SK-N-SH (cell line): ENCODE measurements at regions not wholly inside any gene's neighbourhood (a gene's known extent, or its start where the extent isn't known, plus 50 kb on each side); places are given as distances from the start of the nearest gene placed in this dataset.

ENCODE experiments used
- CTCF ChIA-PET: fragments of 300-600, 350-600 bp; formaldehyde crosslinking; extraction: SDS; loops from one replicate; lab custom pipeline; 2021; lab: Yijun Ruan, JAX
- POLR2A ChIA-PET: fragments of 350-600 bp; sonication (Branson Sonifier 250); formaldehyde crosslinking; extraction: SDS; loops from one replicate; lab custom pipeline; 2020; ENCODE audit warnings: antibody characterized with exemption, inconsistent platforms; lab: Yijun Ruan, JAX
- DNase-seq: peaks from one replicate; pipeline ENCODE4 v3.0.0; 2012
- H2AFZ ChIP-seq: fragments of 200-600 bp; sonication (generic); 2 replicates; pipeline ENCODE4 v1.8.1; 2016; ENCODE audit warnings: antibody characterized with exemption, mild to moderate bottlenecking, low read depth
- H3F3A ChIP-seq: fragments of 200-600 bp; sonication (generic); replicated peaks from 2 replicates; pipeline ENCODE3; 2016; ENCODE audit warnings: antibody characterized with exemption, mild to moderate bottlenecking; ENCODE audit not compliant: insufficient read depth
- H3K27ac ChIP-seq, 2 experiments: fragments of 200-500 bp in 1 of 2; fragments of 200-600 bp in 1 of 2; sonication (Bioruptor generic) in 1 of 2; sonication (generic), shearing (Covaris generic) in 1 of 2; 2 replicates each; pipeline versions ENCODE4 v1.5.1 to v1.6.1; 2014 to 2016; ENCODE audit warnings: low read depth in 2 of 2, inconsistent platforms in 1 of 2, low read length in 1 of 2, mild to moderate bottlenecking in 1 of 2, mixed read lengths in 1 of 2
- H3K27me3 ChIP-seq: fragments of 200-600 bp; sonication (generic), shearing (Covaris generic); 2 replicates; pipeline ENCODE4 v1.6.1; 2016; ENCODE audit warnings: mixed run types; ENCODE audit not compliant: insufficient read depth
- H3K36me3 ChIP-seq, 2 experiments: fragments of 200-500 bp in 1 of 2; fragments of 200-600 bp in 1 of 2; sonication (Bioruptor generic) in 1 of 2; sonication (generic) in 1 of 2; replicated peaks in 1 of 2; 2 replicates each; pipeline versions ENCODE3 to v1.5.1; 2014 to 2016; ENCODE audit warnings: low read length in 1 of 2, mild to moderate bottlenecking in 1 of 2; ENCODE audit not compliant: insufficient read depth in 2 of 2, control insufficient read depth in 1 of 2
- H3K4me1 ChIP-seq, 2 experiments: fragments of 200-500 bp in 1 of 2; fragments of 200-600 bp in 1 of 2; sonication (Bioruptor generic) in 1 of 2; sonication (generic), shearing (Covaris generic) in 1 of 2; 2 replicates each; pipeline versions ENCODE4 v1.5.1 to v1.6.1; 2014 to 2016; ENCODE audit warnings: low read depth in 1 of 2, low read length in 1 of 2, mixed run types in 1 of 2; ENCODE audit not compliant: insufficient read depth in 2 of 2, control insufficient read depth in 1 of 2
- H3K4me2 ChIP-seq: fragments of 200-600 bp; sonication (generic), shearing (Covaris generic); 2 replicates; pipeline ENCODE4 v1.6.1; 2017; ENCODE audit warnings: mixed run types
- H3K4me3 ChIP-seq, 2 experiments: fragments of 200-500 bp in 1 of 2; fragments of 200-600 bp in 1 of 2; sonication (Bioruptor generic) in 1 of 2; sonication (generic), shearing (Covaris generic) in 1 of 2; 2 replicates each; pipeline versions ENCODE4 v1.5.1 to v1.8.1; 2014 to 2016; ENCODE audit warnings: low read depth in 2 of 2, inconsistent platforms in 1 of 2, low read length in 1 of 2, mild to moderate bottlenecking in 1 of 2, mixed read lengths in 1 of 2, moderate library complexity in 1 of 2
- H3K79me2 ChIP-seq: fragments of 200-600 bp; sonication (generic); 2 replicates; pipeline ENCODE4 v1.8.1; 2017; ENCODE audit warnings: mild to moderate bottlenecking; ENCODE audit not compliant: insufficient read depth
- H3K9ac ChIP-seq: fragments of 200-600 bp; sonication (generic); 2 replicates; pipeline ENCODE4 v1.6.1; 2017; ENCODE audit warnings: mixed run types
- H3K9me2 ChIP-seq: fragments of 200-600 bp; sonication (generic); 2 replicates; pipeline ENCODE4 v1.6.1; 2017; ENCODE audit warnings: mixed run types
- H3K9me3 ChIP-seq: fragments of 200-600 bp; sonication (generic); 2 replicates; pipeline ENCODE4 v1.6.1; 2017; ENCODE audit warnings: mixed run types, mild to moderate bottlenecking, moderate library complexity
- H4K20me1 ChIP-seq: fragments of 200-600 bp; sonication (generic); 2 replicates; pipeline ENCODE4 v1.6.1; 2017; ENCODE audit warnings: mild to moderate bottlenecking, mixed run types; ENCODE audit not compliant: insufficient read depth
- CHD2 ChIP-seq: fragments of 150-350 bp; IDR thresholded peaks from 2 replicates; pipeline ENCODE4 v1.6.1; 2018; ENCODE audit warnings: low read length; ENCODE audit not compliant: partially characterized antibody
- FOXJ3 ChIP-seq: sonication (generic); formaldehyde crosslinking; IDR thresholded peaks from 2 replicates; pipeline ENCODE4 v1.5.1; 2020; ENCODE audit warnings: mild to moderate bottlenecking, missing genetic modification reagents
- GATA2 ChIP-seq: sonication (generic); formaldehyde crosslinking; IDR thresholded peaks from 2 replicates; pipeline ENCODE4 v1.5.0; 2020; ENCODE audit warnings: mild to moderate bottlenecking, missing genetic modification reagents
- JUND ChIP-seq: IDR thresholded peaks from 2 replicates; pipeline ENCODE4 v1.4.0; 2012
- MXI1 ChIP-seq: IDR thresholded peaks from 2 replicates; pipeline ENCODE4 v1.6.1; 2012; ENCODE audit warnings: mild to moderate bottlenecking, low read depth, low read length, improper control_type of control experiment
- NRF1 ChIP-seq: IDR thresholded peaks from 2 replicates; pipeline ENCODE4 v1.6.1; 2012; ENCODE audit warnings: low read depth, mild to moderate bottlenecking, low read length
- RAD21 ChIP-seq: IDR thresholded peaks from 2 replicates; pipeline ENCODE4 v1.6.1; 2012; ENCODE audit warnings: mild to moderate bottlenecking, low read length
- SIN3A ChIP-seq: IDR thresholded peaks from 2 replicates; pipeline ENCODE4 v1.6.1; 2012; ENCODE audit warnings: low read depth, mild to moderate bottlenecking, low read length, moderate library complexity, borderline replicate concordance
- YY1 ChIP-seq: IDR thresholded peaks from 2 replicates; pipeline ENCODE4 v1.4.0; 2012; ENCODE audit warnings: low read depth, mild to moderate bottlenecking
- WGBS: methylation state at CpG from one replicate; pipeline ENCODE4 v1.1.6; 2017; ENCODE audit warnings: low lambda C conversion rate; 5-methylcytosine and 5-hydroxymethylcytosine counted together
- TF ChIP-seq, protein P1 (sequence below): IDR thresholded peaks from 2 replicates; pipeline ENCODE4 v1.6.1; 2012; ENCODE audit warnings: mild to moderate bottlenecking, low read depth, low read length, moderate library complexity
- TF ChIP-seq, protein P2 (sequence below): fragments of 150-350 bp; IDR thresholded peaks from 2 replicates; pipeline ENCODE4 v1.6.1; 2016; ENCODE audit warnings: mild to moderate bottlenecking, low read depth, low read length
- TF ChIP-seq, protein P3 (sequence below): fragments of 150-350 bp; IDR thresholded peaks from 2 replicates; pipeline ENCODE4 v1.6.1; 2017; ENCODE audit warnings: antibody characterized with exemption, low read length, low read depth, borderline replicate concordance

DNA sequence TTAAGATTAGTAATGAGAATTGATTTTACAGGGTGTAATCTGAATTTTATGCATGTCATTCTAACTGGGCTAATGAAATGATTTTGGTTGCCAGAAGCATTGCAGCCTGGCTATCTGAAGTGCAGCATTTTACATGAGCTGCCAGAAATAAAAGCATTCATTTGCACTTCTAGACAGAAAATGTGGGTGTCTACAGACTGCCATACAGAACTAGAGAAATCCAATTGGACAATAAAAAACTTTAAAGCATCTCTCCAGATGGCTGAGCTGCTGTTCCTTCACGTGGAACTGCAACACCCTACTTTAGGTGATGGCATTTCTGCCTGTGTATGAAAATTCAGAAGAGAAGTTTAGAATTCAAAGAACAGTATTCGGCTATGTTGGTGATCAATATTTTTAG is 450.1 kb upstream of the SLITRK1 start (continued):
- TF ChIP-seq CHD2, result no peak
- TF ChIP-seq, all 33 proteins: peak for 0

DNA sequence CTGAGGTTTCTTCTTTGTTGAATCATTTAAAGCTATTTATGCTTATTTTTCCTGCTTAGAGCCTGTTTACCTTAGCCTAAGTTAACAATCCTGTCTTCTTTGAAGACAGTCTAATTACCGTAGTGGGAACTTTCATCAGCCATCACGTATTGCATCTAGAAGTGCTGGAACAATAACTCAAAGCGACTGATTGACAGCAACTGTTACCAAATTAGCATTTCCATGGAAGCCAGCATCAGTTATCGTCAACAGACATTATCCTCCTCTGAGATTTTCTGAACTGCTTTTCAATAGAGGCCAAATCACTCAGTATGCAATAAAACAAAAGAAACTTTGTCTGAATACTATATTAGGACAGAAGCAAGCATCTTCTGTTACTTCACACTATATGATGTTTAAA is 433.3 kb upstream of the SLITRK1 start:
- CTCF ChIA-PET, result no interaction called here
- WGBS, result 3% methylated on average over 4 of the region's 4 CpGs
- POLR2A ChIA-PET, result no interaction called here

DNA sequence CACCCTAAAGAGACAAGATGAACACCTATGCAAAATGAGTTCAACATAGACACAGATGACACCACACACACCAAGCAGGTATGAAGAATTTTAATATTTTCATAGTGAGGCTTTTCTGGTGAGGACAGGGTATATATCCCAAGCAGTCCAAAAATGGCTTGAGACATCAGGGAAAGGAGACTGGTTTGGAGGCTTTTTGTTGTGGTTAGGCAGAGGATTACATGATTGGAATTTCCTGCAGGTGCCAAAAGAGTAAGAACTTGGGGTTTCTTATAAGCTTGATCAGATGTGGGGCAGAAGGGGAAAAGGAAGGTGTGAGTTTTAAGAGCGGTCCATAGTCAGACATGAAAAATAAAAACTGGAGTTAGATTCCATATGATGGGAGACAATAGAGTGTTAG is 420.8 kb upstream of the SLITRK1 start:
- Histone ChIP-seq H3K4me1 (no peaks in the 10 kb centered on the region), H3K9ac (no peak overlapping the region), H2AFZ (no peak overlapping the region), H3K27me3 (no peaks in the 10 kb centered on the region), H3K4me2 (no peak overlapping the region), H3K9me3 (no peaks in the 10 kb centered on the region), H3F3A (no peaks in the 10 kb centered on the region), H3K36me3 (no peaks in the 10 kb centered on the region), H4K20me1 (no peaks in the 10 kb centered on the region), H3K9me2 (no peaks in the 10 kb centered on the region), H3K4me3 (no peak overlapping the region), H3K27ac (no peak overlapping the region), H3K79me2 (no peaks in the 10 kb centered on the region)
- DNase-seq, result no peak
- CTCF ChIA-PET, result no interaction called here
- TF ChIP-seq MXI1 (no peak), RAD21 (no peak), GATA2 (CRISPR knock-in tag) (no peak), JUND (no peak), NRF1 (no peak), FOXJ3 (no peak)
- TF ChIP-seq, protein P1, sequence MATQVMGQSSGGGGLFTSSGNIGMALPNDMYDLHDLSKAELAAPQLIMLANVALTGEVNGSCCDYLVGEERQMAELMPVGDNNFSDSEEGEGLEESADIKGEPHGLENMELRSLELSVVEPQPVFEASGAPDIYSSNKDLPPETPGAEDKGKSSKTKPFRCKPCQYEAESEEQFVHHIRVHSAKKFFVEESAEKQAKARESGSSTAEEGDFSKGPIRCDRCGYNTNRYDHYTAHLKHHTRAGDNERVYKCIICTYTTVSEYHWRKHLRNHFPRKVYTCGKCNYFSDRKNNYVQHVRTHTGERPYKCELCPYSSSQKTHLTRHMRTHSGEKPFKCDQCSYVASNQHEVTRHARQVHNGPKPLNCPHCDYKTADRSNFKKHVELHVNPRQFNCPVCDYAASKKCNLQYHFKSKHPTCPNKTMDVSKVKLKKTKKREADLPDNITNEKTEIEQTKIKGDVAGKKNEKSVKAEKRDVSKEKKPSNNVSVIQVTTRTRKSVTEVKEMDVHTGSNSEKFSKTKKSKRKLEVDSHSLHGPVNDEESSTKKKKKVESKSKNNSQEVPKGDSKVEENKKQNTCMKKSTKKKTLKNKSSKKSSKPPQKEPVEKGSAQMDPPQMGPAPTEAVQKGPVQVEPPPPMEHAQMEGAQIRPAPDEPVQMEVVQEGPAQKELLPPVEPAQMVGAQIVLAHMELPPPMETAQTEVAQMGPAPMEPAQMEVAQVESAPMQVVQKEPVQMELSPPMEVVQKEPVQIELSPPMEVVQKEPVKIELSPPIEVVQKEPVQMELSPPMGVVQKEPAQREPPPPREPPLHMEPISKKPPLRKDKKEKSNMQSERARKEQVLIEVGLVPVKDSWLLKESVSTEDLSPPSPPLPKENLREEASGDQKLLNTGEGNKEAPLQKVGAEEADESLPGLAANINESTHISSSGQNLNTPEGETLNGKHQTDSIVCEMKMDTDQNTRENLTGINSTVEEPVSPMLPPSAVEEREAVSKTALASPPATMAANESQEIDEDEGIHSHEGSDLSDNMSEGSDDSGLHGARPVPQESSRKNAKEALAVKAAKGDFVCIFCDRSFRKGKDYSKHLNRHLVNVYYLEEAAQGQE, result no peak
- POLR2A ChIA-PET, result no interaction called here
- 8% methylated on average over 1 of the region's 1 CpG for WGBS

More for the DNA sequence above, 433.3 kb upstream of the SLITRK1 start:
- Histone ChIP-seq H3K36me3 (no peaks in the 10 kb centered on the region), H4K20me1 (no peaks in the 10 kb centered on the region), H3K4me3 (no peak overlapping the region), H3F3A (no peaks in the 10 kb centered on the region), H3K27me3 (peaks cover 5% of the 10 kb centered on the region; the same call in 1 of the 2 replicates), H3K9ac (no peak overlapping the region), H2AFZ (no peak overlapping the region; the same call in 1 of the 2 replicates), H3K27ac (no peak overlapping the region), H3K79me2 (no peaks in the 10 kb centered on the region), H3K4me2 (no peak overlapping the region), H3K9me3 (no peaks in the 10 kb centered on the region), H3K9me2 (no peaks in the 10 kb centered on the region), H3K4me1 (no peaks in the 10 kb centered on the region)
- no peak for DNase-seq
- TF ChIP-seq SIN3A, result no peak
- no peak for TF ChIP-seq GATA2 (CRISPR knock-in tag)
- TF ChIP-seq FOXJ3, result no peak
- no peak for TF ChIP-seq YY1
- TF ChIP-seq, protein P2, sequence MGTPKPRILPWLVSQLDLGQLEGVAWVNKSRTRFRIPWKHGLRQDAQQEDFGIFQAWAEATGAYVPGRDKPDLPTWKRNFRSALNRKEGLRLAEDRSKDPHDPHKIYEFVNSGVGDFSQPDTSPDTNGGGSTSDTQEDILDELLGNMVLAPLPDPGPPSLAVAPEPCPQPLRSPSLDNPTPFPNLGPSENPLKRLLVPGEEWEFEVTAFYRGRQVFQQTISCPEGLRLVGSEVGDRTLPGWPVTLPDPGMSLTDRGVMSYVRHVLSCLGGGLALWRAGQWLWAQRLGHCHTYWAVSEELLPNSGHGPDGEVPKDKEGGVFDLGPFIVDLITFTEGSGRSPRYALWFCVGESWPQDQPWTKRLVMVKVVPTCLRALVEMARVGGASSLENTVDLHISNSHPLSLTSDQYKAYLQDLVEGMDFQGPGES, result no peak
- TF ChIP-seq, protein P3, sequence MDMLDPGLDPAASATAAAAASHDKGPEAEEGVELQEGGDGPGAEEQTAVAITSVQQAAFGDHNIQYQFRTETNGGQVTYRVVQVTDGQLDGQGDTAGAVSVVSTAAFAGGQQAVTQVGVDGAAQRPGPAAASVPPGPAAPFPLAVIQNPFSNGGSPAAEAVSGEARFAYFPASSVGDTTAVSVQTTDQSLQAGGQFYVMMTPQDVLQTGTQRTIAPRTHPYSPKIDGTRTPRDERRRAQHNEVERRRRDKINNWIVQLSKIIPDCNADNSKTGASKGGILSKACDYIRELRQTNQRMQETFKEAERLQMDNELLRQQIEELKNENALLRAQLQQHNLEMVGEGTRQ, result no peak
